Activated CD4-positive, alpha-beta T cell treated with anti-CD3 and anti-CD28 coated beads for 36 hours (primary cell): ENCODE measurements at regions not wholly inside any gene's neighbourhood (a gene's known extent, or its start where the extent isn't known, plus 50 kb on each side); places are given as distances from the start of the nearest gene placed in this dataset.
"Not testable (repeated sequence)": the region's sequence is repeated elsewhere in the genome, so short reads cannot be mapped to it uniquely, and the experiment has no call there.

ENCODE experiments used
- ATAC-seq: fragments of 200-7000 bp; cut with Tn5 transposase; one replicate; pipeline ENCODE4 v1.10.0; 2021; ENCODE audit warnings: mild to moderate bottlenecking, moderate library complexity
- CTCF ChIA-PET: fragments of 350-600 bp; sonication (Branson Sonifier 250); formaldehyde crosslinking; loops from one replicate; lab custom pipeline; 2021; ENCODE audit warnings: antibody characterized with exemption; lab: Charles Lee
- POLR2A ChIA-PET: fragments of 350-600 bp; sonication (Branson Sonifier 250); formaldehyde crosslinking; loops from one replicate; lab custom pipeline; 2021; ENCODE audit warnings: antibody characterized with exemption, inconsistent platforms; lab: Charles Lee
- DNase-seq: peaks from one replicate; pipeline ENCODE4 v3.0.0-alpha.2; 2020
- H3K27ac Mint-ChIP-seq: one replicate; pipeline ENCODE4 v1.8.0; 2021; ENCODE audit warnings: mixed read lengths
- H3K27me3 Mint-ChIP-seq: one replicate; pipeline ENCODE4 v1.8.0; 2021; ENCODE audit warnings: mixed read lengths
- H3K36me3 Mint-ChIP-seq: one replicate; pipeline ENCODE4 v1.8.0; 2021; ENCODE audit warnings: low read depth, mixed read lengths
- H3K4me1 Mint-ChIP-seq: one replicate; pipeline ENCODE4 v1.8.0; 2021; ENCODE audit warnings: mixed read lengths
- H3K4me3 Mint-ChIP-seq: one replicate; pipeline ENCODE4 v1.8.0; 2021; ENCODE audit warnings: mild to moderate bottlenecking, moderate library complexity, mixed read lengths
- H3K9me3 Mint-ChIP-seq: one replicate; pipeline ENCODE4 v1.8.0; 2021; ENCODE audit warnings: low read depth, mixed read lengths
- intact Hi-C, 2 experiments: fragments of 100-400 bp; cut with DNase I in 1 of 2; cut with micrococcal nuclease in 1 of 2; formaldehyde crosslinking; loops; one replicate each; pipeline versions ENCODE4 v1.14.2 to v1.15.1; 2022 to 2024; cut with DNase I, micrococcal nuclease

GRCh38 chr7:67487316-67487715 is 490.7 kb downstream of the TYW1 start:
- DNase-seq (no peak), ATAC-seq (no peak)
- H3K4me1 Mint-ChIP-seq: peaks cover 2% of the 10 kb centered on the region
- ChIA-PET CTCF (interaction anchor here (0.6 kb wide), 1 partner anchor 79 kb away, joined by 3 read pairs; no protein-coding TSS in a partner anchor), POLR2A (no interaction called here)
- no peaks in the 10 kb centered on the region for H3K36me3 Mint-ChIP-seq
- intact Hi-C loops: loop anchor here in 1 of 2 experiments (5.0 kb wide), 1 partner anchor 105 kb away; no protein-coding TSS in a partner anchor
- H3K9me3 Mint-ChIP-seq: no peaks in the 10 kb centered on the region
- H3K27ac Mint-ChIP-seq: no peak overlapping the region
- H3K27me3 Mint-ChIP-seq: peaks cover 4% of the 10 kb centered on the region
- no peak overlapping the region for H3K4me3 Mint-ChIP-seq

GRCh38 chr7:67489881-67490280 is 493.2 kb downstream of the TYW1 start:
- H3K27me3 Mint-ChIP-seq: peaks cover 3% of the 10 kb centered on the region
- ChIA-PET POLR2A (no interaction called here), CTCF (no interaction called here)
- H3K4me1 Mint-ChIP-seq: peaks cover 2% of the 10 kb centered on the region
- no peaks in the 10 kb centered on the region for H3K36me3 Mint-ChIP-seq
- intact Hi-C loops: loop anchor here in 1 of 2 experiments (5.0 kb wide), 1 partner anchor 102 kb away; no protein-coding TSS in a partner anchor
- no peak overlapping the region for H3K27ac Mint-ChIP-seq
- ATAC-seq: no peak
- peaks cover 6% of the 10 kb centered on the region for H3K9me3 Mint-ChIP-seq
- DNase-seq: no peak
- no peak overlapping the region for H3K4me3 Mint-ChIP-seq

- Mint-ChIP-seq H3K4me3 (no peak overlapping the region), H3K9me3 (peaks cover 15% of the 10 kb centered on the region), H3K4me1 (no peaks in the 10 kb centered on the region), H3K36me3 (no peaks in the 10 kb centered on the region), H3K27ac (no peak overlapping the region), H3K27me3 (no peaks in the 10 kb centered on the region)
- CTCF ChIA-PET: no interaction called here
- intact Hi-C loops: no loop called here
- DNase-seq (no peak), ATAC-seq (no peak)
- POLR2A ChIA-PET: no interaction called here
Measured at GRCh38 chr7:67493366-67493765, 496.7 kb downstream of the TYW1 start.

- Mint-ChIP-seq H3K27me3 (no peaks in the 10 kb centered on the region), H3K36me3 (no peaks in the 10 kb centered on the region), H3K9me3 (peaks cover 19% of the 10 kb centered on the region), H3K4me1 (no peaks in the 10 kb centered on the region), H3K27ac (no peak overlapping the region), H3K4me3 (no peak overlapping the region)
- intact Hi-C loops: no loop called here
- DNase-seq (no peak), ATAC-seq (no peak)
- POLR2A ChIA-PET: no interaction called here
- CTCF ChIA-PET: interaction anchor here (0.6 to 0.7 kb wide), 2 partner anchors 251 to 868 kb away, joined by 3 to 4 read pairs; no protein-coding TSS in a partner anchor
Measured at GRCh38 chr7:67496589-67496988, 500.0 kb downstream of the TYW1 start.

GRCh38 chr7:67497914-67498313 is 501.3 kb downstream of the TYW1 start:
- ATAC-seq, CTCF ChIA-PET, H3K36me3 Mint-ChIP-seq, H3K27me3 Mint-ChIP-seq, intact Hi-C loops, H3K27ac Mint-ChIP-seq, POLR2A ChIA-PET, H3K4me3 Mint-ChIP-seq, DNase-seq, H3K4me1 Mint-ChIP-seq: not testable (repeated sequence)
- peaks cover 19% of the 10 kb centered on the region for H3K9me3 Mint-ChIP-seq

GRCh38 chr7:67502929-67503328 is 506.3 kb downstream of the TYW1 start:
- CTCF ChIA-PET: no interaction called here
- intact Hi-C loops: no loop called here
- no peak for DNase-seq

GRCh38 chr7:67505449-67505848 is 508.8 kb downstream of the TYW1 start:
- no peak for ATAC-seq
- no peaks in the 10 kb centered on the region for H3K36me3 Mint-ChIP-seq
- H3K4me1 Mint-ChIP-seq: no peaks in the 10 kb centered on the region
- no peak for DNase-seq
- intact Hi-C loops: no loop called here
- no peaks in the 10 kb centered on the region for H3K27me3 Mint-ChIP-seq
- CTCF ChIA-PET: no interaction called here
- H3K9me3 Mint-ChIP-seq: peaks cover 6% of the 10 kb centered on the region
- POLR2A ChIA-PET: no interaction called here
- H3K4me3 Mint-ChIP-seq: no peak overlapping the region
- H3K27ac Mint-ChIP-seq: no peak overlapping the region

More at GRCh38 chr7:67502929-67503328, 506.3 kb downstream of the TYW1 start:
- Mint-ChIP-seq H3K9me3 (peaks cover 10% of the 10 kb centered on the region), H3K36me3 (no peaks in the 10 kb centered on the region), H3K4me1 (no peaks in the 10 kb centered on the region), H3K27me3 (no peaks in the 10 kb centered on the region), H3K4me3 (no peak overlapping the region), H3K27ac (no peak overlapping the region)
- no peak for ATAC-seq
- POLR2A ChIA-PET: no interaction called here

GRCh38 chr7:67512481-67512880 is 515.8 kb downstream of the TYW1 start:
- H3K9me3 Mint-ChIP-seq: peaks cover 5% of the 10 kb centered on the region
- intact Hi-C loops: no loop called here
- DNase-seq (no peak), ATAC-seq (no peak)
- H3K27ac Mint-ChIP-seq: no peak overlapping the region
- CTCF ChIA-PET: no interaction called here
- no peaks in the 10 kb centered on the region for H3K27me3 Mint-ChIP-seq
- POLR2A ChIA-PET: no interaction called here
- no peaks in the 10 kb centered on the region for H3K36me3 Mint-ChIP-seq
- no peak overlapping the region for H3K4me3 Mint-ChIP-seq
- H3K4me1 Mint-ChIP-seq: no peaks in the 10 kb centered on the region

- H3K9me3 Mint-ChIP-seq: peaks cover 4% of the 10 kb centered on the region
- ChIA-PET POLR2A (no interaction called here), CTCF (no interaction called here)
- intact Hi-C loops: no loop called here
- DNase-seq: no peak
- H3K4me1 Mint-ChIP-seq: no peaks in the 10 kb centered on the region
- no peak overlapping the region for H3K4me3 Mint-ChIP-seq
- H3K27me3 Mint-ChIP-seq: no peaks in the 10 kb centered on the region
- no peak for ATAC-seq
- no peak overlapping the region for H3K27ac Mint-ChIP-seq
- H3K36me3 Mint-ChIP-seq: no peaks in the 10 kb centered on the region
Measured at GRCh38 chr7:67518580-67518979, 521.9 kb downstream of the TYW1 start.

GRCh38 chr7:67519171-67519570 is 522.5 kb downstream of the TYW1 start:
- ChIA-PET CTCF (interaction anchor here (0.7 kb wide), 1 partner anchor 13 kb away, joined by 3 read pairs; no protein-coding TSS in a partner anchor), POLR2A (no interaction called here)
- peaks cover 4% of the 10 kb centered on the region for H3K9me3 Mint-ChIP-seq
- no peaks in the 10 kb centered on the region for H3K4me1 Mint-ChIP-seq
- DNase-seq: no peak
- H3K27ac Mint-ChIP-seq: no peak overlapping the region
- H3K36me3 Mint-ChIP-seq: no peaks in the 10 kb centered on the region
- H3K4me3 Mint-ChIP-seq: no peak overlapping the region
- no peak for ATAC-seq
- intact Hi-C loops: no loop called here
- H3K27me3 Mint-ChIP-seq: no peaks in the 10 kb centered on the region

GRCh38 chr7:67522504-67522903 is 525.9 kb downstream of the TYW1 start:
- Mint-ChIP-seq H3K36me3 (no peaks in the 10 kb centered on the region), H3K27ac (no peak overlapping the region), H3K27me3 (no peaks in the 10 kb centered on the region), H3K4me3 (no peak overlapping the region), H3K4me1 (no peaks in the 10 kb centered on the region), H3K9me3 (peaks cover 4% of the 10 kb centered on the region)
- intact Hi-C loops: no loop called here
- ATAC-seq (no peak), DNase-seq (no peak)
- ChIA-PET POLR2A (no interaction called here), CTCF (no interaction called here)

- no peak overlapping the region for H3K27ac Mint-ChIP-seq
- peaks cover 4% of the 10 kb centered on the region for H3K9me3 Mint-ChIP-seq
- H3K4me3 Mint-ChIP-seq: no peak overlapping the region
- H3K27me3 Mint-ChIP-seq: no peaks in the 10 kb centered on the region
- intact Hi-C loops: no loop called here
- ChIA-PET CTCF (no interaction called here), POLR2A (no interaction called here)
- no peak for ATAC-seq
- H3K36me3 Mint-ChIP-seq: no peaks in the 10 kb centered on the region
- no peak for DNase-seq
- H3K4me1 Mint-ChIP-seq: no peaks in the 10 kb centered on the region
Measured at GRCh38 chr7:67523713-67524112, 527.1 kb downstream of the TYW1 start.
